H1 (cell line): ENCODE measurements at regions not wholly inside any gene's neighbourhood (a gene's known extent, or its start where the extent isn't known, plus 50 kb on each side); places are given as distances from the start of the nearest gene placed in this dataset.

Source experiments
- BRCA1 ChIP-seq: IDR thresholded peaks from 2 replicates; pipeline ENCODE4 v1.6.1; 2012; ENCODE audit warnings: low read depth, low read length, improper control_type of control experiment
- EGR1 ChIP-seq: IDR thresholded peaks from 2 replicates; pipeline ENCODE4 v1.6.1; 2011; ENCODE audit warnings: low read depth, low read length, borderline replicate concordance
- EZH2 ChIP-seq: fragments of 200-600 bp; sonication (generic); IDR thresholded peaks from 2 replicates; pipeline ENCODE4 v1.7.1; 2012; ENCODE audit warnings: low read depth, mild to moderate bottlenecking, moderate library complexity, low read length, inconsistent platforms; ENCODE audit not compliant: severe bottlenecking
- HDAC6 ChIP-seq: IDR thresholded peaks from one replicate; pipeline ENCODE4 v1.7.1; 2012; ENCODE audit warnings: low read depth, mild to moderate bottlenecking, inconsistent platforms, low read length, moderate library complexity
- KDM1A ChIP-seq: fragments of 200-600, 300-600 bp; sonication (generic); IDR thresholded peaks from 2 replicates; pipeline ENCODE4 v1.7.1; 2016; ENCODE audit warnings: mild to moderate bottlenecking, low read length, borderline replicate concordance
- MAFK ChIP-seq: IDR thresholded peaks from 2 replicates; pipeline ENCODE4 v1.6.1; 2012; ENCODE audit warnings: low read depth, mild to moderate bottlenecking, improper control_type of control experiment, low read length
- NANOG ChIP-seq: IDR thresholded peaks from 2 replicates; pipeline ENCODE4 v1.6.1; 2011; ENCODE audit warnings: low read length, low read depth, mild to moderate bottlenecking, inconsistent platforms; ENCODE audit not compliant: insufficient read depth, poor library complexity, severe bottlenecking
- POU5F1 ChIP-seq: IDR thresholded peaks from 2 replicates; pipeline ENCODE4 v1.6.1; 2011; ENCODE audit warnings: low read depth, mild to moderate bottlenecking, low read length, moderate library complexity
- RAD21 ChIP-seq, 2 experiments: IDR thresholded peaks in 1 of 2; conservative IDR thresholded peaks in 1 of 2; 2 replicates each; pipeline ENCODE4 v1.6.1; 2011; ENCODE audit warnings: low read depth in 2 of 2, low read length in 2 of 2, improper control_type of control experiment in 1 of 2, inconsistent platforms in 1 of 2, mild to moderate bottlenecking in 1 of 2, moderate library complexity in 1 of 2
- RFX5 ChIP-seq: IDR thresholded peaks from 2 replicates; pipeline ENCODE4 v1.6.1; 2011; ENCODE audit warnings: low read depth, low read length, improper control_type of control experiment, borderline replicate concordance
- SAP30 ChIP-seq: fragments of 300-600 bp; sonication (generic); IDR thresholded peaks from 2 replicates; pipeline ENCODE4 v1.7.1; 2012; ENCODE audit warnings: low read length, moderate library complexity, mild to moderate bottlenecking, inconsistent platforms; ENCODE audit not compliant: insufficient read depth, insufficient replicate concordance
- SP2 ChIP-seq: IDR thresholded peaks from 2 replicates; pipeline ENCODE4 v1.6.1; 2012; ENCODE audit warnings: mild to moderate bottlenecking, low read length, inconsistent platforms
- SRF ChIP-seq: IDR thresholded peaks from 2 replicates; pipeline ENCODE4 v1.6.1; 2011; ENCODE audit warnings: mild to moderate bottlenecking, low read depth, low read length, moderate library complexity
- SUZ12 ChIP-seq: fragments of 200-600 bp; sonication (generic); IDR thresholded peaks from 2 replicates; pipeline ENCODE4 v1.6.1; 2012; ENCODE audit warnings: mild to moderate bottlenecking, inconsistent platforms, low read length, moderate library complexity, mixed read lengths
- TBP ChIP-seq: IDR thresholded peaks from 2 replicates; pipeline ENCODE4 v1.6.1; 2011; ENCODE audit warnings: low read depth, low read length, improper control_type of control experiment
- TCF12 ChIP-seq: IDR thresholded peaks from 2 replicates; pipeline ENCODE4 v1.6.1; 2011; ENCODE audit warnings: low read depth, mild to moderate bottlenecking, low read length
- ZNF274 ChIP-seq: IDR thresholded peaks from 2 replicates; pipeline ENCODE4 v1.7.0; 2012; ENCODE audit warnings: low read length, borderline replicate concordance; ENCODE audit errors: extremely low read depth
- TF ChIP-seq, protein P1 (sequence below): IDR thresholded peaks from 2 replicates; pipeline ENCODE4 v1.6.1; 2012; ENCODE audit warnings: inconsistent platforms

DNA sequence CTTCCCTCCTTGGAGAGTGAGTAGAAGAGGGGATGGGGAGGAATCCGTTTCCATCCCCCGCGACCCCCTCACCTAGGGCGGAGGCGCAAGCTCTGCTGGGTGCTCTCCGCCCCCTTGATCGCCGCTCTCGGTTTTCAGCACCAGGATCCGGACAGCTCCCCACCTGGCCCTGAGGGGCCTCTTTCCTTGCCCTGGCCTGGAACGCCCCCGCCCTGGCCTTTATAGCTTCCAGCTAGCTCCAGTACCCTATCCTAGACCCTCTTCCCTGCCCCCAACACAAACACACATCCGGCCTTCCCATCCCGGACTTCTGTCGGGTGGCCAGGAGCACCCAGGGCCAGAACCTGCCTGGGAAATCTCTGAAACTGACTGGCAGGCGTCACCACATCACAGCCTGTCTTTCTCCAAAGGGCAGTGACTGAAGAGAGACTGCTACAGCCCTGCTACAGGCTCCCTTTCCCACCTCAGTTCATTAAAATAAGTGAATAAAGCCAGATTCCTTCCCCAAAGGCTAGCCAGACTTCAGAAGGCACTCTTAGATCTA lies 72.3 kb upstream of the LEP start (continued):
- no peak for TF ChIP-seq SUZ12
- TF ChIP-seq EGR1, result peak; percentile 98
- TF ChIP-seq SAP30, result peak; percentile 70
- no peak for TF ChIP-seq EZH2
- TF ChIP-seq MAFK, result no peak
- TF ChIP-seq SRF, result no peak
- no peak for TF ChIP-seq SP2
- no peak for TF ChIP-seq HDAC6
- TF ChIP-seq ZNF274, result no peak
- TF ChIP-seq, protein P1, sequence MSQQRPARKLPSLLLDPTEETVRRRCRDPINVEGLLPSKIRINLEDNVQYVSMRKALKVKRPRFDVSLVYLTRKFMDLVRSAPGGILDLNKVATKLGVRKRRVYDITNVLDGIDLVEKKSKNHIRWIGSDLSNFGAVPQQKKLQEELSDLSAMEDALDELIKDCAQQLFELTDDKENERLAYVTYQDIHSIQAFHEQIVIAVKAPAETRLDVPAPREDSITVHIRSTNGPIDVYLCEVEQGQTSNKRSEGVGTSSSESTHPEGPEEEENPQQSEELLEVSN, result no peak
- TF ChIP-seq RAD21 (IDR thresholded peaks at IDR 0.05 in 1 of 2, conservative IDR thresholded peaks at IDR 0.05 in 1 of 2; ENCODE audit: low read depth in 2 of 2, low read length in 2 of 2), result peak in 1 of 2 experiments; percentile 25; a peak in 1 of 4 replicates
- no peak for TF ChIP-seq BRCA1
- no peak for TF ChIP-seq KDM1A
- TF ChIP-seq POU5F1, result no peak
- TF ChIP-seq NANOG, result no peak
- TF ChIP-seq RFX5, result no peak
- TF ChIP-seq TBP, result no peak
- peak; percentile 98 for TF ChIP-seq TCF12
